SHP77 (cell line): ENCODE measurements at regions not wholly inside any gene's neighbourhood (a gene's known extent, or its start where the extent isn't known, plus 50 kb on each side); places are given as distances from the start of the nearest gene placed in this dataset.

Source experiments
- DNase-seq, 2 experiments: peaks; one replicate each; lab custom pipeline; 2025; lab: John Stamatoyannopoulos, UW

- no peak for DNase-seq
Observed at GRCh38 chr4:25528391-25528790, 127.3 kb upstream of the SLC34A2 start.

- DNase-seq = no peak
Observed at GRCh38 chr4:25531272-25531671, 124.4 kb upstream of the SLC34A2 start.

GRCh38 chr4:25532591-25532990 is 123.1 kb upstream of the SLC34A2 start:
- no peak for DNase-seq

GRCh38 chr4:25533256-25533655 is 122.4 kb upstream of the SLC34A2 start:
- no peak for DNase-seq

- no peak for DNase-seq
Observed at GRCh38 chr4:25535278-25535677, 120.4 kb upstream of the SLC34A2 start.

GRCh38 chr4:25535701-25536473 is 119.8 kb upstream of the SLC34A2 start:
- DNase-seq = no peak

- no peak for DNase-seq
Observed at GRCh38 chr4:25536564-25537320, 118.9 kb upstream of the SLC34A2 start.

- no peak for DNase-seq
Observed at GRCh38 chr4:25538430-25538829, 117.2 kb upstream of the SLC34A2 start.

GRCh38 chr4:25539241-25539640 is 116.4 kb upstream of the SLC34A2 start:
- no peak for DNase-seq

GRCh38 chr4:25540734-25541133 is 114.9 kb upstream of the SLC34A2 start:
- DNase-seq = no peak

GRCh38 chr4:25547343-25547742 is 108.3 kb upstream of the SLC34A2 start:
- no peak for DNase-seq

- DNase-seq = no peak
Observed at GRCh38 chr4:25549413-25549812, 106.2 kb upstream of the SLC34A2 start.

- no peak for DNase-seq
Observed at GRCh38 chr4:25550376-25551030, 105.1 kb upstream of the SLC34A2 start.

GRCh38 chr4:25551605-25552004 is 104.0 kb upstream of the SLC34A2 start:
- no peak for DNase-seq

- no peak for DNase-seq
Observed at GRCh38 chr4:25552580-25553271, 102.9 kb upstream of the SLC34A2 start.

- no peak for DNase-seq
Observed at GRCh38 chr4:25559508-25559907, 96.1 kb upstream of the SLC34A2 start.

GRCh38 chr4:25560605-25561004 is 95.0 kb upstream of the SLC34A2 start:
- DNase-seq = no peak

GRCh38 chr4:25563071-25563564 is 92.5 kb upstream of the SLC34A2 start:
- DNase-seq = peak; percentile 15 to 32

- DNase-seq = no peak
Observed at GRCh38 chr4:25564836-25565235, 90.8 kb upstream of the SLC34A2 start.

- DNase-seq = no peak
Observed at GRCh38 chr4:25567253-25567652, 88.4 kb upstream of the SLC34A2 start.

- DNase-seq = no peak
Observed at GRCh38 chr4:25569716-25570115, 85.9 kb upstream of the SLC34A2 start.

- no peak for DNase-seq
Observed at GRCh38 chr4:25575611-25576010, 80.0 kb upstream of the SLC34A2 start.
